ENCODE measurements at regions not wholly inside any gene's neighbourhood (a gene's known extent, or its start where the extent isn't known, plus 50 kb on each side); places are given as distances from the start of the nearest gene placed in this dataset.
A peak's percentile ranks its signal among the peaks of the same experiment; 100 is the strongest.

DNA sequence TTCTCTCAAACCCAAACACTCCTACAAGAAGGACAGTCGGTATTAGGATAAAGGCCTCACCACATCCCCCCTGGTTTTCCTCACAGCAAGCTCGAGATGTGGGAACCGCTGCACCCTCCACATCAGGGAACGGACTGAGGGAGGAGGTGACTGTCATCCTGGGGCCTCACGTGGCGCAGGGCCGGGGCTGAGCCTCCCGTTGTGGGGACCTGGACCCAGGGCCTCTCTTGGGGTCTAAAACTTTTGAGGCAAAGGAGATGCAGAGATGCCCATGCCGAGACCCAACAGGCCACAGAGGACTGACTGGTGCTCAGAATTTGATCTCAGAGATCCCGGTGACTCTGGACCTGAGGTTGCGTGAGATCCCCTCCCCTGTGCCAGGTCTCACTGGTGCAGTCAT, 72.7 kb downstream of the MRPL36 start:
- H3K27me3 ChIP-seq = peaks cover 0 to 28% (median 0%) of the 10 kb centered on the region in 9 donors

DNA sequence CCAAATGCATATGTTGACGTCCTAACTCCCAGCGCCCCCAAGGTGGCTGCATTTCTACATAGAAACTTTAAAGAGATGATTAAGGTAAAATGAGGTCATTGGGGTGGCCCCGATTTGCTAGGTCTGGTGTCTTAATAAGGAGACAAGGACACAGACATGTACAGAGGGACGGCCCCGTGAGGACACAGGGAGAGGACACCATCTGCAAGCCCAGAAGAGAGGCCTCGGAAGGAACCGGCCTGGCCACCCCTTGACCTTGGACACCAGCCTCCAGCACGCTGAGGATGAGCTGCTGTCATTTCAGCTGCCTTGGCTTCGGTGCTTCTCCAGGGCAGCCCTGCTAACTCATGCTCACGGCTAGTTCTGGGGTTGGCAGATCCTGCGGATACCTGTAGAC, 73.2 kb downstream of the MRPL36 start:
- DNase-seq (no peak), ATAC-seq (no peak)
- no peak overlapping the region for H3K4me3 ChIP-seq
- no peaks in the 10 kb centered on the region for H3K4me1 ChIP-seq
- H3K36me3 ChIP-seq = no peaks in the 10 kb centered on the region
- no peak overlapping the region for H3K27ac ChIP-seq
- 90 to 92% (median 91%) methylated on average over 11 of the region's 11 CpGs for WGBS, 4 donors
- intact Hi-C loops (cut with DNase I) = no loop called here
- no peak for TF ChIP-seq POLR2A (IDR thresholded peaks at IDR 0.05)
- peaks cover 0 to 28% (median 0%) of the 10 kb centered on the region in 9 donors for H3K27me3 ChIP-seq
- H3K9me3 ChIP-seq = no peaks in the 10 kb centered on the region

More for the DNA sequence above, 72.7 kb downstream of the MRPL36 start:
- no peak overlapping the region for H3K4me3 ChIP-seq
- H3K4me1 ChIP-seq = no peaks in the 10 kb centered on the region
- WGBS, 4 donors = 90 to 96% (median 94%) methylated on average over 3 to 11 of the region's 11 CpGs
- no peak overlapping the region for H3K27ac ChIP-seq
- no peaks in the 10 kb centered on the region for H3K36me3 ChIP-seq
- TF ChIP-seq, protein P1, sequence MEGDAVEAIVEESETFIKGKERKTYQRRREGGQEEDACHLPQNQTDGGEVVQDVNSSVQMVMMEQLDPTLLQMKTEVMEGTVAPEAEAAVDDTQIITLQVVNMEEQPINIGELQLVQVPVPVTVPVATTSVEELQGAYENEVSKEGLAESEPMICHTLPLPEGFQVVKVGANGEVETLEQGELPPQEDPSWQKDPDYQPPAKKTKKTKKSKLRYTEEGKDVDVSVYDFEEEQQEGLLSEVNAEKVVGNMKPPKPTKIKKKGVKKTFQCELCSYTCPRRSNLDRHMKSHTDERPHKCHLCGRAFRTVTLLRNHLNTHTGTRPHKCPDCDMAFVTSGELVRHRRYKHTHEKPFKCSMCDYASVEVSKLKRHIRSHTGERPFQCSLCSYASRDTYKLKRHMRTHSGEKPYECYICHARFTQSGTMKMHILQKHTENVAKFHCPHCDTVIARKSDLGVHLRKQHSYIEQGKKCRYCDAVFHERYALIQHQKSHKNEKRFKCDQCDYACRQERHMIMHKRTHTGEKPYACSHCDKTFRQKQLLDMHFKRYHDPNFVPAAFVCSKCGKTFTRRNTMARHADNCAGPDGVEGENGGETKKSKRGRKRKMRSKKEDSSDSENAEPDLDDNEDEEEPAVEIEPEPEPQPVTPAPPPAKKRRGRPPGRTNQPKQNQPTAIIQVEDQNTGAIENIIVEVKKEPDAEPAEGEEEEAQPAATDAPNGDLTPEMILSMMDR (IDR thresholded peaks at IDR 0.05) = no peak
- no peak for TF ChIP-seq POLR2A (IDR thresholded peaks at IDR 0.05)
- ATAC-seq (no peak), DNase-seq (no peak)
- H3K9me3 ChIP-seq = no peaks in the 10 kb centered on the region
- intact Hi-C loops (cut with DNase I) = no loop called here

DNA sequence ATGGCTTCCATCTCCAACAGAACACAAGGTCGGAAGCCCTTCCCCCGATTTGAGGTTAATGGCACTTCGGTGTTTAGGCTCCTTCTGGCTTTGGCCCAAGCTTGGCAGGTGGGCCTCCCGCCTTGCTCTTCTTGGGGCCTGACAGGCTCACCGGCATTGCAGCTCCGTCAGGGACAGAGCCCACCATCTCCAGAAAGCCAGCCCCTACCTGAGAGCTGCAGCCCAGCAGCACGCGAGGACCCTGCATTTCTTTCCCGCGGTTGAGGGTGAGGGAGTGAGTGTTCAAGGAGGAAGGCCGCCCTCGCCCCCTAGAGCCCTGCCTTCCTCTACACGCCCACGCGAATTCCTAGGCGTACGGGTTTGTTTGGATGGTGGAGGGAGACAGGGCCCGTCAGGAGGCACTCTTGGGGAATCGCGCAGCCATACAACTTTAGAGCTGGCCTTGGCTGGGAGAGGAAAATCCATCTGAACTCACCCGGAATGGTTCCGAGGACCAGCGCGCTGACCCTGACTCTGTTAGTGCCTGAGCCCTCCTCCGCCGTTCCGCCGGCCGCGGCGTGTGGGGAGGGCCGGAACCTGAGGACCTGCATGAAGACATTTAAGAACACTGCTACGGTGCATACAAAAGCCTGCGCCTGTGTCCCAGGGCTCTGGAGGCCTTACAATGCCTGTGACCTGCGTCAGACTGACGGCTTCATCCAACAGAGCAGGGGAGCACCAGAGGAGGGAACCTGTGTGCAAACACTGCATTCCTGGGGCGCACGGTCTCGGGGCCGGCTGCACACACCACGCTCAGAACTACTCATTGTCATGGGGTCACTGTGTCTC, 73.8 kb downstream of the MRPL36 start:
- Histone ChIP-seq H3K4me3 (no peak overlapping the region), H3K9me3 (no peaks in the 10 kb centered on the region), H3K4me1 (no peaks in the 10 kb centered on the region), H3K27me3 (peaks cover 0 to 28% (median 0%) of the 10 kb centered on the region in 9 donors), H3K27ac (no peak overlapping the region), H3K36me3 (no peaks in the 10 kb centered on the region)
- TF ChIP-seq POLR2A (IDR thresholded peaks at IDR 0.05) = no peak
- TF ChIP-seq, protein P1 (IDR thresholded peaks at IDR 0.05) = no peak
- intact Hi-C loops (cut with DNase I) = no loop called here
- no peak for ATAC-seq
- 67 to 79% (median 72%) methylated on average over 25 to 41 of the region's 41 CpGs for WGBS, 4 donors
- DNase-seq = no peak

DNA sequence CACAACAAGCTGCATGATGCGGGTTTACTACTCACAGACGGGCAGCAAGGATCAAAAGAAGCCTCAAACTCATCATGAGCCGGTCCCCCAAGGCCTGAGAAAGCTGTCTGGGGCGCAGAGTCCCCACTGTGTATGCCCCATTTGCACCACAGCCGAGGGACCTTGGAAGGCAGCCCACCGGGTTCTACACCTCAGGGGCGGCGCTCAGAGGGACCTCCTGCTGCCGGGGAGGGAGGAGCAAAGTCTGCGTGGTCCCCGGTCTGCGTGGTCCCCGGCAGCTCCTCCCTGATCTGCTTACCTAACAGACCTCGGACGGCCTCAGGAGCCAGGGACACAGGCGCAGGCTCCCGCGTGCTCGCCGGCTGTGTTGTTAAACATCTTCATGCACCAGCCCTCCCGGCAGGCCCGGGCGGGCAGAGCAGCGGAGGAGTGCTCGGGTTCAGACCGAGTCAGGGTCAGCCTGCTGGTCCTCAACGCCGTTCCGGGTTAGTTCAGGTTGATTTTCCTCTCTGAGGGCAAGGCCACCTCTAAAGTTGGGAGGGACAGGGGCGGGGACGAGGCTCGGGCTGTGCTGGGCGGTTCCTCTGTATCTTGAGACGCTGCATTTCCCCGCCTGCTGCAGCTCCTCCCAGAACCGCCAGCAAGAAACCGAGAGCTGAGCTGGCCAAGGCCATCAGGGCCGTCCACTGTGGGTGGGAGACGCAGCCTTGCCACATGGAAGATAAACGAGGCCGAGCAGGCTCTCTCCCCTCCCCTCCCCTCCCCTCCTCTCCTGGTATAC, 74.6 kb downstream of the MRPL36 start:
- intact Hi-C loops (cut with DNase I) = no loop called here
- Histone ChIP-seq H3K4me1 (no peaks in the 10 kb centered on the region), H3K27me3 (peaks cover 0 to 22% (median 0%) of the 10 kb centered on the region in 9 donors), H3K27ac (no peak overlapping the region), H3K36me3 (no peaks in the 10 kb centered on the region), H3K4me3 (peak overlapping the region in 3 of 12 donors; percentile 9 to 33 (median 10)), H3K9me3 (no peaks in the 10 kb centered on the region)
- ATAC-seq (peak in 1 of 4 donors; percentile 13), DNase-seq (no peak)
- WGBS, 4 donors = 31 to 50% (median 40%) methylated on average over 27 to 41 of the region's 41 CpGs
- TF ChIP-seq, protein P1 (IDR thresholded peaks at IDR 0.05) = no peak
- no peak for TF ChIP-seq POLR2A (IDR thresholded peaks at IDR 0.05)

Data from heart left ventricle (tissue), 16 donors.